ENCODE measurements at regions not wholly inside any gene's neighbourhood (a gene's known extent, or its start where the extent isn't known, plus 50 kb on each side); places are given as distances from the start of the nearest gene placed in this dataset.
A peak's percentile ranks its signal among the peaks of the same experiment; 100 is the strongest.

GRCh38 chr12:92032965-92033364 is 112.7 kb downstream of the BTG1 start:
- no peak overlapping the region for H3K27ac ChIP-seq
- no peak for TF ChIP-seq CTCF (conservative IDR thresholded peaks at IDR 0.05)

GRCh38 chr12:92032101-92032500 is 113.5 kb downstream of the BTG1 start:
- TF ChIP-seq CTCF (conservative IDR thresholded peaks at IDR 0.05), result no peak
- peak overlapping the region; percentile 59 for H3K27ac ChIP-seq

- H3K27ac ChIP-seq, result peak overlapping the region; percentile 59
- no peak for TF ChIP-seq CTCF (conservative IDR thresholded peaks at IDR 0.05)
Observed at GRCh38 chr12:92030618-92031017, 115.0 kb downstream of the BTG1 start.

GRCh38 chr12:92029902-92030586 is 115.6 kb downstream of the BTG1 start:
- TF ChIP-seq CTCF (conservative IDR thresholded peaks at IDR 0.05), result no peak
- peak overlapping the region; percentile 59 for H3K27ac ChIP-seq

GRCh38 chr12:92029136-92029535 is 116.5 kb downstream of the BTG1 start:
- H3K27ac ChIP-seq, result no peak overlapping the region
- TF ChIP-seq CTCF (conservative IDR thresholded peaks at IDR 0.05), result no peak

- TF ChIP-seq CTCF (conservative IDR thresholded peaks at IDR 0.05), result no peak
- H3K27ac ChIP-seq, result no peak overlapping the region
Observed at GRCh38 chr12:92028441-92028709, 117.3 kb downstream of the BTG1 start.

GRCh38 chr12:92027701-92028440 is 117.8 kb downstream of the BTG1 start:
- no peak overlapping the region for H3K27ac ChIP-seq
- no peak for TF ChIP-seq CTCF (conservative IDR thresholded peaks at IDR 0.05)
